Omental fat pad (tissue), 3 donors: ENCODE measurements at regions not wholly inside any gene's neighbourhood (a gene's known extent, or its start where the extent isn't known, plus 50 kb on each side); places are given as distances from the start of the nearest gene placed in this dataset.

ENCODE experiments used
- ATAC-seq: fragments of 150-250 bp; one replicate; pipeline ENCODE4 v1.9.1; 2016; ENCODE audit warnings: mild to moderate bottlenecking, moderate library complexity; ENCODE audit not compliant: low FRiP score
- DNase-seq: peaks from one replicate; pipeline ENCODE4 v3.0.0-alpha.2; 2019; ENCODE audit warnings: low spot score
- TF ChIP-seq, protein P1 (sequence below), 3 donors: fragments of 450-650 bp; IDR thresholded peaks; one replicate each; pipeline ENCODE4 v1.5.1; 2016 to 2017; ENCODE audit warnings: antibody characterized with exemption in 3 of 3, mild to moderate bottlenecking in 3 of 3, moderate library complexity in 2 of 3

DNA sequence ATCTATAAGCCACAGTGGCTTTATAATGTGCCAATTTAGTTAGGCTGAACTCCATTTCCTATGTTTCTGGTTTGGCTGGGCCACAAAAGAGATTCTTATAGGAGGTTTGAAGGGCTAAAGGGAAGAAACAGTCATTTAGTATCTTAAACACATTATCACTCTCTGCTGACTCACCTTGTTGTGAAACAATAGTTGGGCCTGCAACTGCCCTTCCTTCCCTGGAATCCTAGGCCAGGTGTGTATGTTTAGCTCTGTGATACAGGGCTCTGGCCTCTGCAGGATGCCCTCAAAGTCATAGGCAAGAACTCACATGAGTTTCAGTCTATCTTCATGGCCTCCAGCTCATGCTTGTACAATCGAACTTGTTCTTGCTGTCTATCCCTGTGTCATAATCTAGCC lies 400.0 kb upstream of the CELF4 start:
- ATAC-seq (no peak), DNase-seq (no peak)
- TF ChIP-seq, protein P1, sequence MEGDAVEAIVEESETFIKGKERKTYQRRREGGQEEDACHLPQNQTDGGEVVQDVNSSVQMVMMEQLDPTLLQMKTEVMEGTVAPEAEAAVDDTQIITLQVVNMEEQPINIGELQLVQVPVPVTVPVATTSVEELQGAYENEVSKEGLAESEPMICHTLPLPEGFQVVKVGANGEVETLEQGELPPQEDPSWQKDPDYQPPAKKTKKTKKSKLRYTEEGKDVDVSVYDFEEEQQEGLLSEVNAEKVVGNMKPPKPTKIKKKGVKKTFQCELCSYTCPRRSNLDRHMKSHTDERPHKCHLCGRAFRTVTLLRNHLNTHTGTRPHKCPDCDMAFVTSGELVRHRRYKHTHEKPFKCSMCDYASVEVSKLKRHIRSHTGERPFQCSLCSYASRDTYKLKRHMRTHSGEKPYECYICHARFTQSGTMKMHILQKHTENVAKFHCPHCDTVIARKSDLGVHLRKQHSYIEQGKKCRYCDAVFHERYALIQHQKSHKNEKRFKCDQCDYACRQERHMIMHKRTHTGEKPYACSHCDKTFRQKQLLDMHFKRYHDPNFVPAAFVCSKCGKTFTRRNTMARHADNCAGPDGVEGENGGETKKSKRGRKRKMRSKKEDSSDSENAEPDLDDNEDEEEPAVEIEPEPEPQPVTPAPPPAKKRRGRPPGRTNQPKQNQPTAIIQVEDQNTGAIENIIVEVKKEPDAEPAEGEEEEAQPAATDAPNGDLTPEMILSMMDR (IDR thresholded peaks at IDR 0.05): no peak

DNA sequence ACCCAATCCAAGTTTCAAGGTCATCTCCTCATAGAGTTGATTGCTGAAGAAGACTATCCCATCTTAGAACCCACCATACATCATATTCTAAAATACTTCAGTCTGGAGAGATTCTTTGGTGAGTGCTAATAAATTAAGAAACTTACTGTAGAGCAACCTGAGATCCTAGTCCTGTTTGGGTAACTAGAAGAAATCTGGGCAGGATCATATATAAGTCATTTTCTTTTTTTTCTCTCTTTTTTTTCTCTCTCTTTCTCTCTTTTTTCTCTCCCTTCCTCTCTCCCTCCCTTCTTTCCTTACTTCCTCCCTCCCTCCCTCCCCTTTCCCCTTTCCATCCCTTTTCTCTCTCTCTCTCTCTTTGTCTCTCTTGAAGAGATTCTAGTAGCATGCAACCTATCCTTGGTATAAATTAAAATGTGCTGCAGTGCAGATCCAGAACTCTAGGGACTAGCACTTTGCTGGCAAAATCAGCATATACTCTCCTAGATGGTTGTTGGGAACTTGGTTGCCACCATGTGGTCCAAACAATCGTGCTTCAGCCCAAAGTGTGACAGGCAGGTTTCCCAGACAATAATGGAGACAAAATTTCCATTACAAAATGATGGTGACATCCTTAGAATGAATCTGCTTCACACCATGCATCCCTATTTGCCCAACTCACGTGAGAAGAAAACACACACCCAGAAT lies 399.4 kb upstream of the CELF4 start:
- no peak for DNase-seq
- no peak for ATAC-seq
- TF ChIP-seq, protein P1 (IDR thresholded peaks at IDR 0.05): no peak

DNA sequence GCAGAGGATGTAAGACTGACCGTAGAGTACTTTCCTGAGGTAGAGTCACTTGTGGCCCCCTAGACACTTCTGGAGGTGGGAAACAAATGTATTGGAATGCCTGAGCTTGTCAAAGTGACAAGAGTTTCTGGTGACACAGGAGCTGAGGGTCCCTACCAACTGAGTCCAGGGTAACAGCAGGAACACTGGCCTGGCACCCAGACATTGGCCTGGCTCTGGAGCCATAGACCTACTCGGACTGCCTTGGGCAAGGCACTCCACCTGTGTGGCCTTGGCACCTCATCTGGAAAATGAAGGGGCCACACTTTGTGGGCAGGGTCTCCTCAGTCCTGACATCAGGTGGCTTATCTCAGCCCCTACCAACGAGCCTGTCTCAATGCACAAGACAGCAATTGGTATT lies 398.2 kb upstream of the CELF4 start:
- ATAC-seq (no peak), DNase-seq (no peak)
- TF ChIP-seq, protein P1 (IDR thresholded peaks at IDR 0.05): no peak

DNA sequence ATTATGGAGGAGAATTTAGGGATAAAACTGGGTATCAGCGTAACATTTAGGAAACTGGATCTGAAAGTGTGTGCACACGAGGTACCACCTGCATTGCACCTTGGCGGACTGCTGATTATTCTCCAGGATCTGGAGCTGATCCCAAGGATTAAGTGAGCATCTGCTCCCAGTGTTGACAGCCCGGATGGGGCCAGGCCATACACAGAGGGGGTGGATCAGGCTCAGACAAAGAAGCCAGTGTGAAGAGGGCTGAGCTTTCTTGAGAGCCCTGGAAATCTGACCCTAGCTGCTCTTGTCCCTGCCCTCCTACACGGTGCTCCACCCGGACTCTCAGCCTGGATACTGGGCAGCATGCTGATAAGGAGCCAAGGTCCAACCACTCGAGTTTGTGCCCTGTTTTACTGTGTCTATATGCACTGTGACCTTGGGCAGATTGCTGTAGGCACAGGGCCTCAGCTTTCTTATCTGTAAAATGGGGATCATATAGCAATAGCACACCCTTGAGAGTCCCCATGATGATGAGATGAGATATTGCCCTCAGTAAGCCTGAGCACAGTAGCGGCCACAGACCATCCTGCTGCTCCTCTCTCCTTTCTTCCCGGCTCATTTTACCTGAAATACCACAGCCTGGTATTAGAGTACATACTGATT lies 396.8 kb upstream of the CELF4 start:
- ATAC-seq (no peak), DNase-seq (no peak)
- TF ChIP-seq, protein P1 (IDR thresholded peaks at IDR 0.05): no peak

DNA sequence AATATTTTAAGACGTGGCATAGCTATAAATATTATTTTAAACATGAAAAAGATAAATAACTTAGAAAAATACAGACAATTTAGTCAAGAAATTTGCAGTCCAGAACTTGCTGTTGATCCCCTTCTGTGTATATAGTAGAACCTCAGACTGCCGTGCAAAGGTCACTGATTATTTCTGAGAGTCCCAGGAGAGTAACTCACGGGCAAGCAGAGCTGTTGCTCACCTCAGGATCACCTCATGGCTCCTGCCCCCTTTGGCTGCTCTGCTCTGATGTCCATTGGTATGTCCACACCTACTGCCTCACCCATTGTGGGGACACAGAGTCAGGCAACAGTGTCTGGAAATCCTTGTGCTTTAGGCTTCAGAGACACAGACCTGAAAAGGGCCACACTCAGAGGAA lies 392.9 kb upstream of the CELF4 start:
- DNase-seq (no peak), ATAC-seq (no peak)
- TF ChIP-seq, protein P1 (IDR thresholded peaks at IDR 0.05): no peak

DNA sequence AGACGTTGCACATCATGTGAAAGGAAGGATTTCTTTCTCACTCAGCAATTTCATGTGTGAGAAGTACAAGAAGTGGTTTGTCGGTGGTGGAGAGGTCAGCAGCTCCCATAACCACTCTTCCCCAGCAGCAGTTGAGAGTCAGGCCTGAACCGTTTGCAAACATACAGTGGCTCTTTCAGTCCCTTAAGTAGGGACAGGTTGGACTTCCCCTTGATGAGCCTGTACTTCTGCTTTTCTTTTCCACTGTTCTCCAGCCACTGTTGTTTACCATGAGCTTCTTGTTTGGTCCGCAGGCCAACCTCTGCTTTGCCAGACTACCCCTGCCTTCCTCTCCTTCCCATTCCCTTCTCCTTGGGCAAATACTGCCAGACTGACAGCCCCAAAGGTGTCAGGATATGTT lies 391.3 kb upstream of the CELF4 start:
- DNase-seq (no peak), ATAC-seq (no peak)
- TF ChIP-seq, protein P1 (IDR thresholded peaks at IDR 0.05): no peak

DNA sequence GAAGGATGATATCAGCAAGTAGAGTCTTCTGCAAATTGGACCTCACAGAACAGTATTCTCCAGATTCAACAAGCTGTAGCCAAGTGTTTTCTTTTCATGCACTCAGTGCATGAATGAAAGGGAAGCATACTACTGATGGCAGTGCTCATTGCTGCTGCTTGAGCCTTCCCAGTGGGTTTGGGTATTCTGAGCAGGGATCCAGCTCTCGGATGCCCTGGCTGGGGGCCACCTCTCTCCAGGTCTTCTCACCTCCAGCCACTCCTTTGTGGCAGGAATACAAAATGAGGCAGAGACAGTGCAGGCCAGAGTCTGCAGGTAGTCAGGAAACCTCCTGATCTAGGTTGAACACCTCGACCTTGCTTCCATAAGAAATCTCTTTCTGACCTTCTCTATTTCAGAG lies 390.4 kb upstream of the CELF4 start:
- no peak for ATAC-seq
- TF ChIP-seq, protein P1 (IDR thresholded peaks at IDR 0.05): no peak

More for the DNA sequence above, 390.4 kb upstream of the CELF4 start:
- no peak for DNase-seq
